HCT116 (cell line): ENCODE measurements at regions not wholly inside any gene's neighbourhood (a gene's known extent, or its start where the extent isn't known, plus 50 kb on each side); places are given as distances from the start of the nearest gene placed in this dataset.

ENCODE experiments used
- POLR2A ChIP-seq: IDR thresholded peaks from 2 replicates; pipeline ENCODE4 v1.7.0; 2011; ENCODE audit warnings: borderline replicate concordance; ENCODE audit not compliant: insufficient read depth, insufficient read length; ENCODE audit errors: extremely low read depth
- SIN3A ChIP-seq: IDR thresholded peaks from 2 replicates; pipeline ENCODE4 v1.6.1; 2012; ENCODE audit warnings: low read depth
- SP1 ChIP-seq: IDR thresholded peaks from 2 replicates; pipeline ENCODE4 v1.6.1; 2012; ENCODE audit warnings: low read depth
- TCF7L2 ChIP-seq: IDR thresholded peaks from 2 replicates; pipeline ENCODE4 v1.7.0; 2011; ENCODE audit warnings: borderline replicate concordance, inconsistent platforms; ENCODE audit not compliant: insufficient read depth, insufficient read length; ENCODE audit errors: extremely low read depth
- YY1 ChIP-seq: IDR thresholded peaks from 2 replicates; pipeline ENCODE4 v1.6.1; 2011; ENCODE audit warnings: low read length, low read depth, moderate library complexity, mild to moderate bottlenecking; ENCODE audit not compliant: insufficient replicate concordance; ENCODE audit errors: extremely low read depth
- TF ChIP-seq, protein P1 (sequence below), 3 experiments: fragments of 200-600 bp in 1 of 3; sonication (generic) in 1 of 3; IDR thresholded peaks in 2 of 3; conservative IDR thresholded peaks in 1 of 3; 2 replicates each; pipeline ENCODE4 v1.5.1; 2012 to 2017; ENCODE audit warnings: low read depth in 2 of 3, low read length in 2 of 3, antibody characterized with exemption in 1 of 3, borderline replicate concordance in 1 of 3, control low read depth in 1 of 3, mild to moderate bottlenecking in 1 of 3, mixed read lengths in 1 of 3, mixed run types in 1 of 3, moderate library complexity in 1 of 3; ENCODE audit not compliant: insufficient read depth in 1 of 3
- TF ChIP-seq, protein P2 (sequence below): IDR thresholded peaks from 2 replicates; pipeline ENCODE4 v1.6.1; 2012; ENCODE audit warnings: low read depth

DNA sequence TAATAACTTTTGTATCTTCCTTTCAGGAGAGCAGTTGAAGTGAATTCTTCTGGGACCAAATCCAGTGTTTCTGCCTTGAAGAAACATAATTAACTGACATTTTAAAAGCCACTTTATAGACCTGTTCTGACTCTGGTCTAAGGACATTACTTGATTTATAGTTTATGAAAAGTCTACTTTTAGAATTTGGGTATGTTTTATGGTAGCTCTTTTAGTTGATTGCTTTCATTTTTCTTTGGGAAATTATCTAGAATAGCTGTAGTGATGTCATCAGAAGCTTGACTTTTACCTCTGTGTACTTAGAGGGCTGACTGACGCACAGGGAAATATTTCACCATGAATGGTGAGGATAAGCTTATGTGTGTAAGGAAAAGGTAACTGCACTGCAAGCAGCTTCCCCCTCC lies 131.8 kb upstream of the LIMCH1 start:
- TF ChIP-seq, protein P1, sequence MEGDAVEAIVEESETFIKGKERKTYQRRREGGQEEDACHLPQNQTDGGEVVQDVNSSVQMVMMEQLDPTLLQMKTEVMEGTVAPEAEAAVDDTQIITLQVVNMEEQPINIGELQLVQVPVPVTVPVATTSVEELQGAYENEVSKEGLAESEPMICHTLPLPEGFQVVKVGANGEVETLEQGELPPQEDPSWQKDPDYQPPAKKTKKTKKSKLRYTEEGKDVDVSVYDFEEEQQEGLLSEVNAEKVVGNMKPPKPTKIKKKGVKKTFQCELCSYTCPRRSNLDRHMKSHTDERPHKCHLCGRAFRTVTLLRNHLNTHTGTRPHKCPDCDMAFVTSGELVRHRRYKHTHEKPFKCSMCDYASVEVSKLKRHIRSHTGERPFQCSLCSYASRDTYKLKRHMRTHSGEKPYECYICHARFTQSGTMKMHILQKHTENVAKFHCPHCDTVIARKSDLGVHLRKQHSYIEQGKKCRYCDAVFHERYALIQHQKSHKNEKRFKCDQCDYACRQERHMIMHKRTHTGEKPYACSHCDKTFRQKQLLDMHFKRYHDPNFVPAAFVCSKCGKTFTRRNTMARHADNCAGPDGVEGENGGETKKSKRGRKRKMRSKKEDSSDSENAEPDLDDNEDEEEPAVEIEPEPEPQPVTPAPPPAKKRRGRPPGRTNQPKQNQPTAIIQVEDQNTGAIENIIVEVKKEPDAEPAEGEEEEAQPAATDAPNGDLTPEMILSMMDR (IDR thresholded peaks at IDR 0.05 in 2 of 3, conservative IDR thresholded peaks at IDR 0.05 in 1 of 3; ENCODE audit: borderline replicate concordance in 1 of 3, insufficient read depth in 1 of 3, low read depth in 2 of 3, low read length in 2 of 3) = no peak
- no peak for TF ChIP-seq SP1
- no peak for TF ChIP-seq POLR2A
- TF ChIP-seq YY1 = no peak
- TF ChIP-seq TCF7L2 = no peak
- TF ChIP-seq, protein P2, sequence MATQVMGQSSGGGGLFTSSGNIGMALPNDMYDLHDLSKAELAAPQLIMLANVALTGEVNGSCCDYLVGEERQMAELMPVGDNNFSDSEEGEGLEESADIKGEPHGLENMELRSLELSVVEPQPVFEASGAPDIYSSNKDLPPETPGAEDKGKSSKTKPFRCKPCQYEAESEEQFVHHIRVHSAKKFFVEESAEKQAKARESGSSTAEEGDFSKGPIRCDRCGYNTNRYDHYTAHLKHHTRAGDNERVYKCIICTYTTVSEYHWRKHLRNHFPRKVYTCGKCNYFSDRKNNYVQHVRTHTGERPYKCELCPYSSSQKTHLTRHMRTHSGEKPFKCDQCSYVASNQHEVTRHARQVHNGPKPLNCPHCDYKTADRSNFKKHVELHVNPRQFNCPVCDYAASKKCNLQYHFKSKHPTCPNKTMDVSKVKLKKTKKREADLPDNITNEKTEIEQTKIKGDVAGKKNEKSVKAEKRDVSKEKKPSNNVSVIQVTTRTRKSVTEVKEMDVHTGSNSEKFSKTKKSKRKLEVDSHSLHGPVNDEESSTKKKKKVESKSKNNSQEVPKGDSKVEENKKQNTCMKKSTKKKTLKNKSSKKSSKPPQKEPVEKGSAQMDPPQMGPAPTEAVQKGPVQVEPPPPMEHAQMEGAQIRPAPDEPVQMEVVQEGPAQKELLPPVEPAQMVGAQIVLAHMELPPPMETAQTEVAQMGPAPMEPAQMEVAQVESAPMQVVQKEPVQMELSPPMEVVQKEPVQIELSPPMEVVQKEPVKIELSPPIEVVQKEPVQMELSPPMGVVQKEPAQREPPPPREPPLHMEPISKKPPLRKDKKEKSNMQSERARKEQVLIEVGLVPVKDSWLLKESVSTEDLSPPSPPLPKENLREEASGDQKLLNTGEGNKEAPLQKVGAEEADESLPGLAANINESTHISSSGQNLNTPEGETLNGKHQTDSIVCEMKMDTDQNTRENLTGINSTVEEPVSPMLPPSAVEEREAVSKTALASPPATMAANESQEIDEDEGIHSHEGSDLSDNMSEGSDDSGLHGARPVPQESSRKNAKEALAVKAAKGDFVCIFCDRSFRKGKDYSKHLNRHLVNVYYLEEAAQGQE = no peak
- no peak for TF ChIP-seq SIN3A
